Loucy (cell line): ENCODE measurements at regions not wholly inside any gene's neighbourhood (a gene's known extent, or its start where the extent isn't known, plus 50 kb on each side); places are given as distances from the start of the nearest gene placed in this dataset.

Source experiments
- H2AFZ ChIP-seq: fragments of 200-600 bp; sonication (generic); 2 replicates; pipeline ENCODE4 v1.6.0; 2016; ENCODE audit warnings: antibody characterized with exemption, mild to moderate bottlenecking, low read length, moderate library complexity
- H3F3A ChIP-seq: fragments of 200-600 bp; 2 replicates; pipeline ENCODE4 v1.6.0; 2016; ENCODE audit warnings: antibody characterized with exemption, low read depth, mild to moderate bottlenecking
- H3K27me3 ChIP-seq: fragments of 200-600 bp; sonication (generic); 2 replicates; pipeline ENCODE4 v1.6.1; 2014; ENCODE audit warnings: low read length, mild to moderate bottlenecking; ENCODE audit not compliant: insufficient read depth, poor library complexity, severe bottlenecking
- H3K36me3 ChIP-seq: fragments of 200-600 bp; sonication (generic); 2 replicates; pipeline ENCODE4 v1.6.1; 2016; ENCODE audit warnings: low read length; ENCODE audit not compliant: insufficient read depth
- H3K4me1 ChIP-seq: fragments of 200-600 bp; sonication (generic); 2 replicates; pipeline ENCODE4 v1.5.1; 2014; ENCODE audit warnings: low read length, mild to moderate bottlenecking; ENCODE audit not compliant: insufficient read depth, poor library complexity, severe bottlenecking
- H3K4me2 ChIP-seq: fragments of 200-600 bp; sonication (generic); 2 replicates; pipeline ENCODE4 v1.6.0; 2014; ENCODE audit warnings: antibody characterized with exemption, low read length, low read depth, mild to moderate bottlenecking; ENCODE audit not compliant: poor library complexity, severe bottlenecking
- H3K4me3 ChIP-seq: fragments of 200-600 bp; sonication (generic); 2 replicates; pipeline ENCODE4 v1.5.1; 2014; ENCODE audit warnings: low read length, mild to moderate bottlenecking, mixed read lengths; ENCODE audit not compliant: poor library complexity, severe bottlenecking
- H3K79me2 ChIP-seq: fragments of 200-600 bp; sonication (generic); 2 replicates; pipeline ENCODE4 v1.6.1; 2014; ENCODE audit warnings: low read length; ENCODE audit not compliant: insufficient read depth
- H3K9ac ChIP-seq: fragments of 200-600 bp; sonication (generic); 2 replicates; pipeline ENCODE4 v1.6.0; 2014; ENCODE audit warnings: mild to moderate bottlenecking, low read depth, low read length, moderate library complexity; ENCODE audit not compliant: poor library complexity, severe bottlenecking
- H3K9me2 ChIP-seq: fragments of 200-600 bp; sonication (generic); replicated peaks from 2 replicates; pipeline ENCODE4 v1.6.1; 2016; ENCODE audit warnings: low read depth, low read length, mixed read lengths
- H3K9me3 ChIP-seq: fragments of 200-600 bp; sonication (generic); 2 replicates; pipeline ENCODE4 v1.6.1; 2014; ENCODE audit warnings: mild to moderate bottlenecking, antibody characterized with exemption, low read length, low read depth; ENCODE audit not compliant: insufficient read depth
- H4K20me1 ChIP-seq: fragments of 200-600 bp; sonication (generic); 2 replicates; pipeline ENCODE4 v1.6.0; 2014; ENCODE audit warnings: antibody characterized with exemption, low read length, mild to moderate bottlenecking; ENCODE audit not compliant: insufficient read depth, poor library complexity, severe bottlenecking
- CTCF ChIP-seq: fragments of 200-600 bp; sonication (generic); conservative IDR thresholded peaks from 2 replicates; pipeline ENCODE4 v1.5.1; 2014; ENCODE audit warnings: mild to moderate bottlenecking, antibody characterized with exemption, low read length
- EZH2phosphoT487 ChIP-seq: fragments of 200-600 bp; IDR thresholded peaks from 2 replicates; pipeline ENCODE4 v1.6.1; 2018; ENCODE audit warnings: antibody characterized with exemption, mild to moderate bottlenecking, moderate library complexity, borderline replicate concordance

- peaks cover 10% of the 10 kb centered on the region; the same call in 1 of the 2 replicates for H3K9me3 ChIP-seq
- H2AFZ ChIP-seq = no peak overlapping the region
- TF ChIP-seq EZH2phosphoT487 (no peak), CTCF (no peak)
- no peaks in the 10 kb centered on the region for H4K20me1 ChIP-seq
- H3K79me2 ChIP-seq = no peaks in the 10 kb centered on the region
- H3K4me3 ChIP-seq = no peak overlapping the region
- H3K9me2 ChIP-seq = no peaks in the 10 kb centered on the region
- H3K27me3 ChIP-seq = no peaks in the 10 kb centered on the region
- no peaks in the 10 kb centered on the region for H3K36me3 ChIP-seq
- no peaks in the 10 kb centered on the region for H3F3A ChIP-seq
- no peak overlapping the region for H3K9ac ChIP-seq
- no peak overlapping the region for H3K4me2 ChIP-seq
- H3K4me1 ChIP-seq = no peaks in the 10 kb centered on the region
Observed at GRCh38 chr16:26961459-26961858, 105.3 kb upstream of the C16orf82 start.

DNA sequence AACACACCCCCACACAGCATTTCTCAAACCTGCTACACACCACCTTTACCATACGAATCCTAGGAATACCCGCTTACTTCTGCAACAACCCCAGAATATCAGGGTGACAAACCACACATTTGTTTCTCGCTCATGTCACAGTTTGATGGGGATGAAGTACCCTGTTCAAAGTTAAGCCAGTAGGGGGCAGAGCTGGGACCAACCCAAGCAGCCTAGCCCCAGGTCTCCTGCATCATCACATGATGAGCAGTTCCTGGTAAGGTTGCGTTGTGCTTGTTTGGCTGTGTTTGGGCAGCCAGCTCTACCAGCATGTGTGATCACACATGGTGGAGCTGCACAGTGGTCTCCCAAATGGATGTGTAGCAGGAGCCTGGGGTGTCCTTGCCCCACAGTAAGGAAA is 103.6 kb upstream of the C16orf82 start:
- no peaks in the 10 kb centered on the region for H3K9me2 ChIP-seq

DNA sequence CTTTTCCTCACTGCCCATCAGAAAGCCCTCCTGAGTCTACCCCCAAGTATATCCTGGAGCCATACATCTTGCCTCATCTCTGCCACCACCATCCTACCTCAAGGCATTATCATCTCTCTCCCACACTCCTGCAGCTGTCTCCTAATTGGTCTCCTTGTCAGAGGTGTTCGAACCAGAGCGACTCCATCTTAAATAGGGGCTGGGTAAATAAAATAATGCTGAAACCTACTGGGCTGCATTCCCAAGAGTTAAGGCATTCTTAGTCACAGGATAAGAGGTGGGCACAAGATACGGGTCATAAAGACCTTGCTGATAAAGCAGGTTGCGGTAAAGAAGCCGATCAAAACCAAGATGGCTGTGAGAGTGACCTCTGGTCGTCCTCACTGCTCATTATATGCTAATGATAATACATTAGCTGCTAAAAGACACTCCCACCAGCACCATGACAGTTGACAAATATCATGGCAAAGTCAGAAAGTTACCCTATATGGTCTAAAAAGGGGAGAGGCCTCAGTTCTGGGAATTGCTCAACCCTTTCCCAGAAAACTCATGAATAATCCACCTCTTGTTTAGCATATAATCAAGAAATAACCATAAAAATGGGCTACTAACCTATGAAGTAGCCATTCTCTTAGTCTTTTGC is 97.0 kb upstream of the C16orf82 start:
- no peak for TF ChIP-seq CTCF
- Histone ChIP-seq H3K4me3 (no peak overlapping the region), H3F3A (no peaks in the 10 kb centered on the region)

More for the DNA sequence above, 103.6 kb upstream of the C16orf82 start:
- Histone ChIP-seq H4K20me1 (no peaks in the 10 kb centered on the region), H3K4me1 (no peaks in the 10 kb centered on the region), H3K36me3 (no peaks in the 10 kb centered on the region), H3K4me2 (no peak overlapping the region), H3K9me3 (peaks cover 10% of the 10 kb centered on the region; the same call in 1 of the 2 replicates), H3K79me2 (no peaks in the 10 kb centered on the region), H2AFZ (no peak overlapping the region), H3K9ac (no peak overlapping the region), H3F3A (no peaks in the 10 kb centered on the region), H3K4me3 (no peak overlapping the region), H3K27me3 (no peaks in the 10 kb centered on the region)
- TF ChIP-seq EZH2phosphoT487 (no peak), CTCF (peak; percentile 40; the same call in 1 of the 2 replicates)

More for the DNA sequence above, 97.0 kb upstream of the C16orf82 start:
- H3K9me2 ChIP-seq = no peaks in the 10 kb centered on the region
- H3K4me2 ChIP-seq = no peak overlapping the region
- H3K27me3 ChIP-seq = no peaks in the 10 kb centered on the region
- no peaks in the 10 kb centered on the region for H3K4me1 ChIP-seq
- H3K36me3 ChIP-seq = no peaks in the 10 kb centered on the region
- H3K9ac ChIP-seq = no peak overlapping the region
- no peaks in the 10 kb centered on the region for H3K9me3 ChIP-seq
- H2AFZ ChIP-seq = no peak overlapping the region
- H4K20me1 ChIP-seq = no peaks in the 10 kb centered on the region
- H3K79me2 ChIP-seq = no peaks in the 10 kb centered on the region
